ENCODE measurements at regions not wholly inside any gene's neighbourhood (a gene's known extent, or its start where the extent isn't known, plus 50 kb on each side); places are given as distances from the start of the nearest gene placed in this dataset.

GRCh38 chr17:72479113-72479512 lies 358.3 kb downstream of the SOX9 start:
- no peak for DNase-seq

DNA sequence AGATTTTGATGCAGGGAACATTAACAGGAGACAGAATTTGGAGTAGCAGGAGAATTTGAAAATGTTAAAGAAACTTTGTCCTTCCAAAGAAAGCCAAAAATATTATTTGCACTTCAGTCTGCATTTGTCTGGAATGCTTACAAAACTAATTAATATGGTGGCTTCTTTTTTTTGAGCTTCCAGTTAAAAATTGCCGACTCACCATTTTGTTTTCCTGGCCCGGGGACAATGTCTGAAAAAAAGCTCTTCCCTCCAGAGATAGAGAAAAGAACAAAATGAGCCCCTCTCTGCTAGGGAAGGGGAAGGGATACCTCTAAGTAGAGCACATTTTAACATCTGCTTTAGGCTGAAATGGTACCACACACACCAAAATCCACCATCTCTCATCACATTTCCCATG lies 360.8 kb downstream of the SOX9 start:
- no peak for DNase-seq

GRCh38 chr17:72485596-72485995 lies 364.8 kb downstream of the SOX9 start:
- DNase-seq, result no peak

DNA sequence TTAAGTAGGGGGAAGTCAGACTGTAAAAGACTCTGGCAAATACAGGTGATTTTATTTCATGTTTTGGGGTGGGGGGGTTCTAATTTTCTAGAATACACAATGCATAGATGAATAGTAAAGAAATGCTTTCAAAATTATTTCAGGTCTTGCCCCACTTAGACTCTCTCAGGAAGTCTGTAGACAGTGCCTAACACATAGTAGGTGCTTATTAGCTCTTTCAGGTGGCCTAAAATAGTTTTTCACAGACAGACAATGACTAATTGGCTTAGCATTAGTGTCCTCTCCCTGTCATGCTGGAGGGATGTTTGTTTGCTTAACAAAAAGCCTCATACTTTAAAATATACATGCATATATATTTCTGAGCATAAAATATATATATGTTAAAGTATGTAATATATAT lies 366.0 kb downstream of the SOX9 start:
- no peak for DNase-seq

DNA sequence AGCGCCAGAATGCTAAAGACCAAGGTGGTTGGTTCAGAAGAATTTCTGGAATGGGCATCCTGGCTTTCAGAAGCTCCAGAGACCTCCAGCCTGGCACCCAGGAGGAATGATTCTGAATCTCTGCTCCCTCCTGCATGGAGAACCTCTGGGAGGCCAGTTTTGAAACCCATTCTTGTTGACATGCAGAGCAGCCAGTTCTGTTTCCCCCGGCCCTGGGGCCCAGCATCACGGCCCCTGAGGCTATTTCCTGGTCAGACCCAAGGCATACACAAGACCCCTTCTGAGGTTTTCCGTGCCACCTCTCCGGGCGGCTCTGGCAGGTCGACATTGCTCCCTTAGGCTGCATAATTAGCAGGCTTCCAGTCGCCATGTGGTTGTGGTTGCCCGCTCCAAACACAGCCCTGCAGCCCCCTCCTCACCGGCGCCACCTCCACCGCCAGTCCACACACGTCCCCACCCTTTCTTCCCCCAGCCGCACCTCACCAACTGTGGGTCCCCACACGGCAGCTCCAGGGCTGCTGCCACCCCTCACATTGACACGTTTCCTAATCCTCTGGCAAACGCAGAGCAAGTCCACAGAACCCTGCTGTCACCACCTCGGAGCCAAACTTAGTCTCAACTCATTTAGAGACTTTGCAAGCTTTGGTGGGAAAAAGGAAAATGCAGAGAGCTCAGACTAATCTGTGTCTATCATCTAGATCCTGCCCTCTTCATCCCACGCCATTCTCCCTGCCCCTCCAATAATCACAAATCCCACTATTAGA lies 367.1 kb downstream of the SOX9 start:
- no peak for DNase-seq

- DNase-seq, result no peak
These were observed 367.9 kb downstream of the SOX9 start for GRCh38 chr17:72488555-72489271.

- DNase-seq, result no peak
These were observed 368.4 kb downstream of the SOX9 start for GRCh38 chr17:72489272-72489641.

GRCh38 chr17:72491102-72491501 lies 370.3 kb downstream of the SOX9 start:
- no peak for DNase-seq

DNA sequence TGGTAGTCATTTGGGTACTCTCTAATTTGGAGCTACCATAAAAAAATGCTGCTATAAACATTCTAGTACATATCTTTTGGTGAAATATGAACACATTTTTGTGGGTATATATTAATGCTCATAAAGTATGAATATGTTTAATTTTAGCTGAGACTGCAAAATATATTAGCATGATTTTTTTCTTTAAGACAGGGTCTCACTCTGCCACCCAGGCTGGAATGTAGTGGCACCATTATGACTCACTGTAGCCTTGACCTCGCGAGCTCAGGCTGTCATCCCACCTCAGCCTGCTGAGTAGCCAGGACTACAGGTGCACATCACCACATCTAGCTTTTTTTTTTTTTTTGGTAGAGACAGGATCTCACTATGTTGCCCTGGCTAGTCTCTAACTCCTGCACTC lies 371.7 kb downstream of the SOX9 start:
- DNase-seq, result no peak

DNA sequence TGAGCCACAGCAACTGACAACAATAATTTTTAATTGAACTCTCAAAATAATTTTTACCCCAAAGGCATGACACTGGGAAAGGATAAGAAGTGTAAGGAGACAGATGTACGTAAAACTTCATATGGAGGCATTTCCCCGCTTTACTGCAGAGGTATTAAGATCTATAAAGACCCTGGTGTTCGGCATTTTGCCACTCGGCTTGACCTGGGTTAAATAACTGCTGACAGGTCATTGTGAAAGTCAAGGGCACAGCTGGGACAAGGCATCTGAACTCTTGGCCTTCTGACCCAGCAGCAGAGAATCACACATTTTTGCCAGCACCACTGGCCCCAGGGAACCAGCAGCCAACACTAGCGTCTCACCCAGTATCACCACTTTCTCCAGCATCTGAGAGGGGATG lies 372.1 kb downstream of the SOX9 start:
- no peak for DNase-seq

DNA sequence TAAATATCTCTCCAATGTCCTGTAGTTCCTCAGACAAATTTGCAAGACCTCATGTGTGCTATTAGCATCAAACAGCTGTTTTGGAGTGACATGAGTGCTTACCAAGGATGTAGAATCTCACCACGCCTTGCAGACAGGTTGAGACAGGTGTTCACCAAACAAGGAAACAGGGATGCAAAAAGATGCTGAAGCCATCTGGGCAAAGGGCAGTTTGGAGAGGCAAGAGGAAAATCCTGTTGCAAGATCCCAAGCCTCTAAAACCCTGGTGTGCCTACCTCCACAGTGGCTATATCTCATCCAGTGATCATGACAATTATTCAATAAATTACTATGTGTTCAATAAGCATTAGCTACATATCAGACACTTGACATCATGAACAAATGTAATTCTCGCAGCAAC lies 373.7 kb downstream of the SOX9 start:
- DNase-seq, result no peak

- no peak for DNase-seq
These were observed 375.6 kb downstream of the SOX9 start for GRCh38 chr17:72496461-72496860.

- no peak for DNase-seq
These were observed 377.1 kb downstream of the SOX9 start for GRCh38 chr17:72497915-72498314.

GRCh38 chr17:72498364-72499210 lies 377.8 kb downstream of the SOX9 start:
- no peak for DNase-seq

- DNase-seq, result no peak
These were observed 380.9 kb downstream of the SOX9 start for GRCh38 chr17:72501404-72502370.

DNA sequence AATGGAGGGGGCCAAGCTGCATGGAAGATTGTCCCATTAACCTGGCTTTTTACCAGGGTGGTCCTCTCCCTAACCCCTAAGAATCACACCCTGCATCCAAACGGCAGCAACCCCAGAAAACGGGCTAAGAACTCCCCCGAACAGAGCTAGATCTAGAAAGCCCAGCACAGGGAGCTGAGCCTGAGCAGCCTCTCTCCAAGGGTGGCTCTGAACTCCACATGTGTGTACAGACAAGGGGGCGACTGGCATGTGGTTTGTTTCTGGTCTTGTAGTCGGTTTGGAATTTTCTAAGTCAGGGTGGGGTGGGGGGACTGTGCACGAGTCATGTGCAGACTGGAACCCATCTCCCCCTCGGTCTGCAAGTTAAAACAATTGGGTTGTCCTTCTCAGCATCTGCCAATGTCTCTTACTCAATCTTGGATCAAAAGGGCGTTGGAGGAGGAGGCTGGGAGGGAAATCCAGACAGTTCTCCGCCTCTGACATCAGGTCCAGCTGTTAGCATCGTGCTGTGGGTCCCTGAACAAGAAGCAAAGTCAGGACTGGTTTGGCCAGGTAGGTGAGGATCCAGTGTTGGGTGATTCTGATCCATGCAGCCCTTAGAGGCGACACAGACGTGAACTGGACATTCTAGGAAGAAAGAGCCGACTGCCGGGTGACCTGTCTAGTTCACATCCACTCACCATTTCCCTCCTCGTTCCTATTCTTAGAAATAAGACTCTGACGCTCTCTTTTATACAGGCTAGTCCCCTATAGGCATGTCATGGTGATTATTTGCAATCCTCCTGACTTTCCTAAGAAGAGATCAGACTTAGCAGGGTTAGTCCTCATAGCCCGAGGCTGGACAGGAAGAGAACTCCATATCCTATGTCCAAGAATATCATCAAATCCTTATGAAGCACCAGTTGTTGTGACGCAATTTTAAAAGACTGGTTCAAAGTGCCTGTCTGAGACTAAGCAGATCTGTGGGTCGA lies 381.8 kb downstream of the SOX9 start:
- no peak for DNase-seq

DNA sequence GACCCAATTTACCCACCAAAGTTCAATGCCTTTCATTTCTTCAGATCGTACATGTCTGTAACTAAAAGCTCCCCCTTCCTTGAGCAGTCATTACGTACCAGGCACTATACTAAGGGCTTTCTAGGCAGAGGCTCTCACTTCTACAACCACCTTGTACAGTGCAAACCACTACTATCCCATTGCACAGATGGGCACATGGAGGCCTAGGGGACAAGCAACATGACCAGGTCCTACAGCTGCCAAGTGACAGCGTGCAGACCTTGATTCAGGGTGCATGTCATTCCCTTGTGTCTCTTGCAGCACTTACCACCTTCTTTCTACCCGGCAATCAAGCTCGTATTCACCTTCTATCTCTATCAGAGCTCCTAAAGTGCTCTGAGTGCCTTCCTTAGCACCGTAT lies 382.7 kb downstream of the SOX9 start:
- DNase-seq, result no peak

DNA sequence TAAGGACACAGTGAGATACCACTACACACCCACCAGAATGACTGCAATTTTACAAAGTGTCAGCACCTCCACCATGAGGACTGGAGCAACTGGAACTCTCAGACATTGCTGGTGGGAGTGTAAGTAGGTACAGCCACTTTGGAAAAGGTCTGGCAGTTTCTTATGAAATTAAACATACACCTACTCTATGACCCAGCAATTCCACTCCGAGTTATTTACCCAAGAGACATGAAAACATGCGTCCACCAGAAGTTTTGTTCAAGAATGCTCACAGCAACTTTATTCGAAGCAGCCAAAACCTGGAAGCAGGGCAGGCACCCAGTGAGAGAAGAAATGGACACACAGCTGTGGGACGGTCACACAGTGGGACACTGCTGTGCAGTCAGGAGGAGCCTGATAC lies 384.0 kb downstream of the SOX9 start:
- no peak for DNase-seq

GRCh38 chr17:72506773-72507172 lies 386.0 kb downstream of the SOX9 start:
- no peak for DNase-seq

DNA sequence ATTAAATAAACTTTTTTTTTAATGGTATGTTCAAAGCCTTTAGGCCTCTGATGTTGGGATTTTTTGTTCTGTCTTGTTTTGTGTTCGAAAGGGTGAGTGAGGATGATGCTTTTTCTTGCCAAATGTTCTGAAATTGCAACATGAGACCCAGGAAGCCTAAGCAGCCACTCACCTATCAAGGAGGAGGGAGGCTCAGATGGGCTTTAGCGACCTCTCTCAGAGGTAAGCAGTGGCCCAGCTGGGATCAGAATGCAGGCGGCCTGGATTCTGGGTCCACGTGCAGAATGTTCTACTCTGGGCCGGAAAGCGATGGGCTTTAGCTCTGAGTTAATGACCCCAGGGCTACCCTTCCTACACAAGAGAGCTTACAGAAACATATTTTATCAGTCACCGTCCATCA lies 386.6 kb downstream of the SOX9 start:
- DNase-seq, result no peak

- no peak for DNase-seq
These were observed 389.7 kb downstream of the SOX9 start for GRCh38 chr17:72510351-72511016.

All from kidney glomerular epithelial cell (primary cell).